CD14-positive monocyte (primary cell): ENCODE measurements at regions not wholly inside any gene's neighbourhood (a gene's known extent, or its start where the extent isn't known, plus 50 kb on each side); places are given as distances from the start of the nearest gene placed in this dataset.

Experiments used
- DNase-seq, 3 donors: peaks; one replicate each; pipeline ENCODE4 v3.0.0-alpha.2; 2011 to 2022
- H2AFZ ChIP-seq: 2 replicates; pipeline ENCODE4 v1.6.0; 2012; ENCODE audit warnings: mild to moderate bottlenecking, low read depth, low read length, inconsistent platforms; ENCODE audit not compliant: insufficient read depth, poor library complexity, severe bottlenecking
- H3K27ac ChIP-seq, 2 donors: 1 replicate in 1 of 2; 2 replicates in 1 of 2; pipeline ENCODE4 v1.5.1; 2012 to 2013; ENCODE audit warnings: low read length in 2 of 2, control low read depth in 1 of 2, inconsistent platforms in 1 of 2, low read depth in 1 of 2, mild to moderate bottlenecking in 1 of 2
- H3K27me3 ChIP-seq, 2 donors: one replicate each; pipeline versions ENCODE4 v1.6.0 to v1.6.1; 2011 to 2013; ENCODE audit warnings: low read length in 2 of 2; ENCODE audit not compliant: control insufficient read depth in 2 of 2, insufficient read depth in 2 of 2
- H3K36me3 ChIP-seq, 2 donors: replicated peaks in 1 of 2; 1 replicate in 1 of 2; 2 replicates in 1 of 2; pipeline versions ENCODE4 v1.5.1 to v1.6.1; 2012 to 2013; ENCODE audit warnings: low read length in 2 of 2, control low read depth in 1 of 2, inconsistent platforms in 1 of 2, mild to moderate bottlenecking in 1 of 2; ENCODE audit not compliant: insufficient read depth in 2 of 2, control insufficient read depth in 1 of 2
- H3K4me1 ChIP-seq, 2 donors: 1 replicate in 1 of 2; 2 replicates in 1 of 2; pipeline versions ENCODE4 v1.5.1 to v1.6.1; 2012 to 2013; ENCODE audit warnings: low read length in 2 of 2, control low read depth in 1 of 2, inconsistent platforms in 1 of 2, mild to moderate bottlenecking in 1 of 2, moderate library complexity in 1 of 2; ENCODE audit not compliant: insufficient read depth in 2 of 2, control insufficient read depth in 1 of 2
- H3K4me2 ChIP-seq: replicated peaks from 2 replicates; pipeline ENCODE3; 2012; ENCODE audit warnings: low read length, moderate library complexity, mild to moderate bottlenecking; ENCODE audit not compliant: poor library complexity, severe bottlenecking; ENCODE audit errors: extremely low read depth
- H3K4me3 ChIP-seq, 3 experiments: fragments of 200-600 bp in 1 of 3; sonication (generic) in 1 of 3; replicated peaks in 1 of 3; 1 replicate in 2 of 3; 2 replicates in 1 of 3; pipeline ENCODE4 v1.5.1; 2011 to 2013; ENCODE audit warnings: low read length in 3 of 3, mild to moderate bottlenecking in 3 of 3, control low read depth in 2 of 3, low read depth in 2 of 3, inconsistent platforms in 1 of 3, moderate library complexity in 1 of 3
- H3K79me2 ChIP-seq: 2 replicates; pipeline ENCODE4 v1.6.0; 2012; ENCODE audit warnings: mild to moderate bottlenecking, control low read depth, inconsistent platforms, low read length, moderate library complexity; ENCODE audit not compliant: insufficient read depth
- H3K9ac ChIP-seq: 2 replicates; pipeline ENCODE4 v1.6.0; 2017; ENCODE audit warnings: low read length, mild to moderate bottlenecking; ENCODE audit not compliant: insufficient read depth, poor library complexity, severe bottlenecking
- H3K9me3 ChIP-seq, 2 donors: replicated peaks in 1 of 2; 1 replicate in 1 of 2; 2 replicates in 1 of 2; pipeline versions ENCODE4 v1.5.1 to v1.6.1; 2012 to 2013; ENCODE audit warnings: low read length in 2 of 2, control low read depth in 1 of 2; ENCODE audit not compliant: control insufficient read depth in 1 of 2, insufficient read depth in 1 of 2
- H4K20me1 ChIP-seq: 2 replicates; pipeline ENCODE4 v1.6.0; 2012; ENCODE audit warnings: mild to moderate bottlenecking, low read length, control low read depth, moderate library complexity; ENCODE audit not compliant: insufficient read depth
- H3K27ac Mint-ChIP-seq, 7 donors: one replicate each; pipeline ENCODE4 v1.8.0; 2020; ENCODE audit warnings: mild to moderate bottlenecking in 7 of 7, mixed read lengths in 7 of 7, moderate library complexity in 6 of 7, inconsistent platforms in 2 of 7
- H3K27me3 Mint-ChIP-seq, 3 donors: one replicate each; pipeline ENCODE4 v1.8.0; 2021 to 2022; ENCODE audit warnings: low read depth in 3 of 3, mild to moderate bottlenecking in 3 of 3, mixed read lengths in 3 of 3, moderate library complexity in 3 of 3, inconsistent platforms in 1 of 3
- H3K36me3 Mint-ChIP-seq, 2 donors: one replicate each; pipeline ENCODE4 v1.8.0; 2020; ENCODE audit warnings: mixed read lengths in 2 of 2, inconsistent platforms in 1 of 2, mild to moderate bottlenecking in 1 of 2
- H3K4me1 Mint-ChIP-seq: one replicate; pipeline ENCODE4 v1.8.0; 2020; ENCODE audit warnings: mild to moderate bottlenecking, mixed read lengths
- H3K4me3 Mint-ChIP-seq, 2 donors: one replicate each; pipeline ENCODE4 v1.8.0; 2020; ENCODE audit warnings: mild to moderate bottlenecking in 2 of 2, mixed read lengths in 2 of 2, moderate library complexity in 1 of 2
- H3K9me3 Mint-ChIP-seq, 7 donors: one replicate each; pipeline ENCODE4 v1.8.0; 2020 to 2022; ENCODE audit warnings: mixed read lengths in 7 of 7, mild to moderate bottlenecking in 6 of 7, moderate library complexity in 6 of 7, inconsistent platforms in 2 of 7
- CTCF ChIP-seq: fragments of 200-600 bp; IDR thresholded peaks from one replicate; pipeline ENCODE4 v1.8.0; 2022; ENCODE audit warnings: antibody characterized with exemption, mild to moderate bottlenecking
- WGBS: methylation state at CpG from one replicate; pipeline ENCODE4 v1.1.5; 2013; ENCODE audit warnings: missing lambda C conversion rate; ENCODE audit not compliant: insufficient coverage; 5-methylcytosine and 5-hydroxymethylcytosine counted together
- intact Hi-C, 2 donors: fragments of 100-400 bp; cut with micrococcal nuclease; formaldehyde crosslinking; loops; one replicate each; pipeline versions ENCODE4 v1.15.0 to v1.15.1; 2023

GRCh38 chr13:67776151-67776550, 546.0 kb upstream of the PCDH9 start:
- H3K79me2 ChIP-seq, result no peaks in the 10 kb centered on the region
- H3K4me1 ChIP-seq, result no peaks in the 10 kb centered on the region
- no peak overlapping the region for H3K27ac ChIP-seq
- no peaks in the 10 kb centered on the region for H3K27me3 ChIP-seq
- no peak overlapping the region for H3K9ac ChIP-seq
- H3K4me3 ChIP-seq, result no peak overlapping the region
- WGBS, result no CpG with 5 or more reads among the region's 3 CpGs
- no peak for TF ChIP-seq CTCF
- H4K20me1 ChIP-seq, result no peaks in the 10 kb centered on the region
- H3K9me3 ChIP-seq, result peaks cover 9 to 13% of the 10 kb centered on the region in 2 donors
- H3K27ac Mint-ChIP-seq, result no peak overlapping the region
- no peak overlapping the region for H3K4me3 Mint-ChIP-seq
- no peaks in the 10 kb centered on the region for H3K4me1 Mint-ChIP-seq
- H3K27me3 Mint-ChIP-seq, result peaks cover 0 to 2% (median 0%) of the 10 kb centered on the region in 3 donors
- H3K36me3 ChIP-seq, result no peaks in the 10 kb centered on the region
- H3K4me2 ChIP-seq, result no peak overlapping the region
- peaks cover 0 to 8% (median 4%) of the 10 kb centered on the region in 7 donors for H3K9me3 Mint-ChIP-seq
- DNase-seq, result no peak
- no peak overlapping the region for H2AFZ ChIP-seq
- no peaks in the 10 kb centered on the region for H3K36me3 Mint-ChIP-seq
- intact Hi-C loops, result no loop called here

GRCh38 chr13:67775359-67775758, 545.2 kb upstream of the PCDH9 start:
- peaks cover 0 to 2% (median 0%) of the 10 kb centered on the region in 3 donors for H3K27me3 Mint-ChIP-seq
- H3K4me1 Mint-ChIP-seq, result no peaks in the 10 kb centered on the region
- Histone ChIP-seq H3K4me3 (no peak overlapping the region), H3K27ac (no peak overlapping the region), H2AFZ (no peak overlapping the region), H3K79me2 (no peaks in the 10 kb centered on the region), H3K27me3 (no peaks in the 10 kb centered on the region), H3K9ac (no peak overlapping the region), H3K4me2 (no peak overlapping the region), H3K36me3 (no peaks in the 10 kb centered on the region), H3K9me3 (peaks cover 5 to 13% of the 10 kb centered on the region in 2 donors), H3K4me1 (no peaks in the 10 kb centered on the region), H4K20me1 (no peaks in the 10 kb centered on the region)
- TF ChIP-seq CTCF, result no peak
- H3K4me3 Mint-ChIP-seq, result no peak overlapping the region
- peaks cover 0 to 8% (median 4%) of the 10 kb centered on the region in 7 donors for H3K9me3 Mint-ChIP-seq
- intact Hi-C loops, result no loop called here
- no peaks in the 10 kb centered on the region for H3K36me3 Mint-ChIP-seq
- DNase-seq, result no peak
- H3K27ac Mint-ChIP-seq, result no peak overlapping the region
